ENCODE measurements at regions not wholly inside any gene's neighbourhood (a gene's known extent, or its start where the extent isn't known, plus 50 kb on each side); places are given as distances from the start of the nearest gene placed in this dataset.
A peak's percentile ranks its signal among the peaks of the same experiment; 100 is the strongest.
"Not testable (repeated sequence)": the region's sequence is repeated elsewhere in the genome, so short reads cannot be mapped to it uniquely, and the experiment has no call there.

DNA sequence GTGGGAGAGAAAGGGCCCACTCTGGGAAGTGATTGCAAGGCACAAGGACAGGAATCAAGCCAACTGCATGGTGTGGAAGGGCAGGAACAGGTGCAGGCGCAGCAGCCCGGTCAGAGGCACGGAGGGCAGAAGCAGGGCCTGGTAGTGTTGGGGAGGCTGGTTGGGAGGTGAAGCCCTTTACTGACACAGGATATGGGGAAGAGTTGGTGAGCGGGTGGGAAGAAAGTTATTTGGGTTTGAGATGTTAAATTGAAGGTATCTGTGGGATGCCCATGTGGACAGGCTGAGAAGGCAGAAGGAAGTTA lies 83.6 kb upstream of the ABHD2 start:
- Histone ChIP-seq H3K4me1 (ENCODE audit: control insufficient read depth in 2 of 2, insufficient read depth in 1 of 2, low read depth in 1 of 2, low read length in 2 of 2) (peaks cover 0 to 8% of the 10 kb centered on the region in 2 donors), H2BK5ac (ENCODE audit: low read length) (no peak overlapping the region), H3K4me3 (ENCODE audit: low read length in 2 of 2) (no peak overlapping the region), H3K18ac (ENCODE audit: low read length) (no peak overlapping the region), H3K9me3 (replicated peaks in 1 of 2; ENCODE audit: control insufficient read depth in 2 of 2, insufficient read depth in 1 of 2, low read depth in 1 of 2, low read length in 2 of 2) (no peaks in the 10 kb centered on the region), H3K9ac (ENCODE audit: low read depth, low read length, poor library complexity) (no peak overlapping the region), H2AFZ (ENCODE audit: low read length) (no peak overlapping the region), H2BK15ac (ENCODE audit: low read length) (peak overlapping the region; percentile 32), H3K27ac (replicated peaks; ENCODE audit: low read length) (no peak overlapping the region), H3K79me1 (ENCODE audit: low read depth, low read length) (no peaks in the 10 kb centered on the region), H3K4ac (ENCODE audit: low read length) (no peak overlapping the region), H2BK12ac (ENCODE audit: low read length) (peak overlapping the region; percentile 28), H3K14ac (ENCODE audit: low read length) (no peak overlapping the region), H3K36me3 (replicated peaks in 1 of 2; ENCODE audit: control insufficient read depth in 2 of 2, insufficient read depth in 2 of 2, low read length in 2 of 2) (no peaks in the 10 kb centered on the region), H2AK5ac (ENCODE audit: low read depth, low read length) (peak overlapping the region; percentile 49), H2BK120ac (ENCODE audit: low read depth, low read length) (no peak overlapping the region), H3K23ac (ENCODE audit: low read depth, low read length, poor library complexity) (no peak overlapping the region), H3K27me3 (ENCODE audit: control insufficient read depth in 3 of 3, insufficient read depth in 3 of 3, low read depth in 1 of 3, low read length in 3 of 3) (peaks cover 0 to 13% (median 0%) of the 10 kb centered on the region in 3 experiments), H4K8ac (ENCODE audit: low read depth, low read length) (no peak overlapping the region), H4K91ac (ENCODE audit: low read depth, low read length, poor library complexity) (no peak overlapping the region), H3K4me2 (ENCODE audit: insufficient read depth, low read length, poor library complexity, severe bottlenecking) (no peak overlapping the region)
- 100% methylated on average over 1 of the region's 4 CpGs; no CpG with 5 or more reads in 1 of the 2 donors for WGBS, 2 donors (ENCODE audit: extremely low coverage in 2 of 2, insufficient read length in 2 of 2, insufficient replicate concordance in 1 of 2)
- no peak for DNase-seq (ENCODE audit: low spot score)

- DNase-seq (ENCODE audit: low spot score); H3K18ac ChIP-seq (ENCODE audit: low read length); H2AK5ac ChIP-seq (ENCODE audit: low read depth, low read length); H2AFZ ChIP-seq (ENCODE audit: low read length); H4K8ac ChIP-seq (ENCODE audit: low read depth, low read length); H3K36me3 ChIP-seq (replicated peaks in 1 of 2; ENCODE audit: control insufficient read depth in 2 of 2, insufficient read depth in 2 of 2, low read length in 2 of 2); H3K9ac ChIP-seq (ENCODE audit: low read depth, low read length, poor library complexity); H3K14ac ChIP-seq (ENCODE audit: low read length); H4K91ac ChIP-seq (ENCODE audit: low read depth, low read length, poor library complexity); H2BK15ac ChIP-seq (ENCODE audit: low read length); H3K4me2 ChIP-seq (ENCODE audit: insufficient read depth, low read length, poor library complexity, severe bottlenecking); H3K4ac ChIP-seq (ENCODE audit: low read length); H3K79me1 ChIP-seq (ENCODE audit: low read depth, low read length); H3K27ac ChIP-seq (replicated peaks; ENCODE audit: low read length); H3K4me1 ChIP-seq (ENCODE audit: control insufficient read depth in 2 of 2, insufficient read depth in 1 of 2, low read depth in 1 of 2, low read length in 2 of 2); H3K23ac ChIP-seq (ENCODE audit: low read depth, low read length, poor library complexity); H2BK12ac ChIP-seq (ENCODE audit: low read length); H3K9me3 ChIP-seq (replicated peaks in 1 of 2; ENCODE audit: control insufficient read depth in 2 of 2, insufficient read depth in 1 of 2, low read depth in 1 of 2, low read length in 2 of 2); H2BK5ac ChIP-seq (ENCODE audit: low read length); H2BK120ac ChIP-seq (ENCODE audit: low read depth, low read length); H3K4me3 ChIP-seq (ENCODE audit: low read length in 2 of 2): not testable (repeated sequence)
- WGBS, 2 donors (ENCODE audit: extremely low coverage in 2 of 2, insufficient read length in 2 of 2, insufficient replicate concordance in 1 of 2): no CpG with 5 or more reads among the region's 9 CpGs
- H3K27me3 ChIP-seq (ENCODE audit: control insufficient read depth in 3 of 3, insufficient read depth in 3 of 3, low read depth in 1 of 3, low read length in 3 of 3): peaks cover 0 to 13% (median 0%) of the 10 kb centered on the region in 3 experiments
Measured at GRCh38 chr15:89007527-89007926, 80.7 kb upstream of the ABHD2 start.

DNA sequence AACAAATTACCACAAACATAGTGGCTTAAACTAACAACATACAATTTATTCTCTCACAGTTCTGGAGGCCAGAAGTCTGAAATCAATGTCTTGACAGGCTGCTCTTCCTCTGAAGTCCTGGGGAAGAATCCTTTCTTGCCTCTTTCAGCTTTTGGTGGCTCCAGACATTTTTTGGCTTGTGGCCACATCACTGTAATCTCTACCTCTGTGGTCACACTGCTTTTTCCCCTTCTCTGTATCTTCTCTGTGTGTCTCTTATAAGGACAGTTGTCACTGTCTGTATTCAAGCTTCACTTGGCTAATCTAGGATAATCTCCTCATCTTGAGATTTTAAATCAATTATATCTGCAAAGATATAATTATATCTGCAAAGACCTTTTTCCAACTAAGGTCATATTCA lies 80.3 kb upstream of the ABHD2 start:
- Histone ChIP-seq H3K4me3 (ENCODE audit: low read length in 2 of 2) (no peak overlapping the region), H3K4me2 (ENCODE audit: insufficient read depth, low read length, poor library complexity, severe bottlenecking) (no peak overlapping the region), H2BK5ac (ENCODE audit: low read length) (no peak overlapping the region), H2AK5ac (ENCODE audit: low read depth, low read length) (no peak overlapping the region), H3K23ac (ENCODE audit: low read depth, low read length, poor library complexity) (no peak overlapping the region), H3K79me1 (ENCODE audit: low read depth, low read length) (no peaks in the 10 kb centered on the region), H2BK12ac (ENCODE audit: low read length) (no peak overlapping the region), H2BK120ac (ENCODE audit: low read depth, low read length) (no peak overlapping the region), H4K8ac (ENCODE audit: low read depth, low read length) (no peak overlapping the region), H3K9ac (ENCODE audit: low read depth, low read length, poor library complexity) (no peak overlapping the region), H3K18ac (ENCODE audit: low read length) (no peak overlapping the region), H3K36me3 (replicated peaks in 1 of 2; ENCODE audit: control insufficient read depth in 2 of 2, insufficient read depth in 2 of 2, low read length in 2 of 2) (no peaks in the 10 kb centered on the region), H2BK15ac (ENCODE audit: low read length) (no peak overlapping the region), H3K4me1 (ENCODE audit: control insufficient read depth in 2 of 2, insufficient read depth in 1 of 2, low read depth in 1 of 2, low read length in 2 of 2) (peaks cover 0 to 2% of the 10 kb centered on the region in 2 donors), H3K27me3 (ENCODE audit: control insufficient read depth in 3 of 3, insufficient read depth in 3 of 3, low read depth in 1 of 3, low read length in 3 of 3) (peaks cover 0 to 12% (median 0%) of the 10 kb centered on the region in 3 experiments), H2AFZ (ENCODE audit: low read length) (no peak overlapping the region), H3K14ac (ENCODE audit: low read length) (no peak overlapping the region), H4K91ac (ENCODE audit: low read depth, low read length, poor library complexity) (no peak overlapping the region), H3K27ac (replicated peaks; ENCODE audit: low read length) (no peak overlapping the region), H3K9me3 (replicated peaks in 1 of 2; ENCODE audit: control insufficient read depth in 2 of 2, insufficient read depth in 1 of 2, low read depth in 1 of 2, low read length in 2 of 2) (no peaks in the 10 kb centered on the region), H3K4ac (ENCODE audit: low read length) (no peak overlapping the region)
- no peak for DNase-seq (ENCODE audit: low spot score)

DNA sequence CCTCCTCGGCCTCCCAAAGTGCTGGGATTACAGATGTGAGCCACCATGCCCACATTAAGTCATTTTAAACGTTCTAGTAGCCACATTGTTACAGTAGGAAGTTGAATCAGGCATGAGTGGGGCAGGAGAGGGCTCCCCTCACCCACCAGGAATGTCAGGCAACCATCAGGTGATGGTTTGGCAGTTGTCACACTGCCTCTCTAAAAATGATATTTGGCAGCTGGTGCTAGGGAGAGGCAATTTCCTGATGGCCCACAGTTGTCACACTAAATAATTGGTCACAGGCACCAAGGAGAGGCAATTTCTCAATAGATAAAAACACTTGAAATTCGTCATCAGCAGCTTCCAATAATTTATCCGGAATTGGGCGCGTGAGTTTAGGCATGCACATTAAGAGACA lies 79.2 kb upstream of the ABHD2 start:
- Histone ChIP-seq H4K91ac (ENCODE audit: low read depth, low read length, poor library complexity) (no peak overlapping the region), H3K4ac (ENCODE audit: low read length) (no peak overlapping the region), H2AFZ (ENCODE audit: low read length) (no peak overlapping the region), H3K14ac (ENCODE audit: low read length) (no peak overlapping the region), H4K8ac (ENCODE audit: low read depth, low read length) (no peak overlapping the region), H3K9me3 (replicated peaks in 1 of 2; ENCODE audit: control insufficient read depth in 2 of 2, insufficient read depth in 1 of 2, low read depth in 1 of 2, low read length in 2 of 2) (no peaks in the 10 kb centered on the region), H3K9ac (ENCODE audit: low read depth, low read length, poor library complexity) (no peak overlapping the region), H3K18ac (ENCODE audit: low read length) (no peak overlapping the region), H2BK12ac (ENCODE audit: low read length) (no peak overlapping the region), H3K79me1 (ENCODE audit: low read depth, low read length) (no peaks in the 10 kb centered on the region), H3K23ac (ENCODE audit: low read depth, low read length, poor library complexity) (no peak overlapping the region), H3K27ac (replicated peaks; ENCODE audit: low read length) (no peak overlapping the region), H2AK5ac (ENCODE audit: low read depth, low read length) (no peak overlapping the region), H2BK15ac (ENCODE audit: low read length) (no peak overlapping the region), H3K36me3 (replicated peaks in 1 of 2; ENCODE audit: control insufficient read depth in 2 of 2, insufficient read depth in 2 of 2, low read length in 2 of 2) (no peaks in the 10 kb centered on the region), H3K4me1 (ENCODE audit: control insufficient read depth in 2 of 2, insufficient read depth in 1 of 2, low read depth in 1 of 2, low read length in 2 of 2) (no peaks in the 10 kb centered on the region), H2BK5ac (ENCODE audit: low read length) (no peak overlapping the region), H2BK120ac (ENCODE audit: low read depth, low read length) (no peak overlapping the region), H3K27me3 (ENCODE audit: control insufficient read depth in 3 of 3, insufficient read depth in 3 of 3, low read depth in 1 of 3, low read length in 3 of 3) (peaks cover 0 to 11% (median 0%) of the 10 kb centered on the region in 3 experiments), H3K4me2 (ENCODE audit: insufficient read depth, low read length, poor library complexity, severe bottlenecking) (no peak overlapping the region), H3K4me3 (ENCODE audit: low read length in 2 of 2) (no peak overlapping the region)
- WGBS, 2 donors (ENCODE audit: extremely low coverage in 2 of 2, insufficient read length in 2 of 2, insufficient replicate concordance in 1 of 2): no CpG with 5 or more reads among the region's 6 CpGs
- no peak for DNase-seq (ENCODE audit: low spot score)
